NT2/D1 (cell line): ENCODE measurements at regions not wholly inside any gene's neighbourhood (a gene's known extent, or its start where the extent isn't known, plus 50 kb on each side); places are given as distances from the start of the nearest gene placed in this dataset.

ENCODE experiments used
- DNase-seq: peaks from one replicate; pipeline ENCODE4 v3.0.0-alpha.2; 2011; ENCODE audit warnings: low read depth, low spot score
- H3K27me3 ChIP-seq: 2 replicates; pipeline ENCODE4 v1.6.0; 2011; ENCODE audit warnings: mild to moderate bottlenecking; ENCODE audit not compliant: insufficient read length, insufficient read depth
- H3K36me3 ChIP-seq: 2 replicates; pipeline ENCODE4 v1.6.1; 2011; ENCODE audit warnings: mild to moderate bottlenecking, low read length, mixed read lengths; ENCODE audit not compliant: insufficient read depth, insufficient read length
- H3K4me1 ChIP-seq: 2 replicates; pipeline ENCODE4 v1.5.1; 2011; ENCODE audit not compliant: insufficient read depth, insufficient read length
- H3K4me3 ChIP-seq: 2 replicates; pipeline ENCODE4 v1.5.1; 2011; ENCODE audit warnings: low read depth; ENCODE audit not compliant: insufficient read length
- H3K9ac ChIP-seq: 2 replicates; pipeline ENCODE4 v1.6.0; 2011; ENCODE audit warnings: low read depth; ENCODE audit not compliant: insufficient read length
- H3K9me3 ChIP-seq: 2 replicates; pipeline ENCODE4 v1.5.1; 2011; ENCODE audit warnings: mild to moderate bottlenecking, low read length; ENCODE audit not compliant: insufficient read depth
- SUZ12 ChIP-seq: IDR thresholded peaks from 2 replicates; pipeline ENCODE4 v1.6.1; 2011; ENCODE audit not compliant: insufficient read length, insufficient read depth; ENCODE audit errors: extremely low read depth
- YY1 ChIP-seq: IDR thresholded peaks from 2 replicates; pipeline ENCODE4 v1.6.1; 2011; ENCODE audit not compliant: insufficient read length, insufficient read depth
- ZNF274 ChIP-seq: IDR thresholded peaks from 2 replicates; pipeline ENCODE4 v1.6.1; 2011; ENCODE audit warnings: mild to moderate bottlenecking, low read depth, low read length

- H3K9ac ChIP-seq: no peak overlapping the region
- no peaks in the 10 kb centered on the region for H3K36me3 ChIP-seq
- no peak for TF ChIP-seq SUZ12
- TF ChIP-seq ZNF274: no peak
- TF ChIP-seq YY1: no peak
- no peak for DNase-seq
- H3K4me1 ChIP-seq: no peaks in the 10 kb centered on the region
- H3K27me3 ChIP-seq: no peaks in the 10 kb centered on the region
- H3K9me3 ChIP-seq: peaks cover 6% of the 10 kb centered on the region; the same call in 1 of the 2 replicates
- H3K4me3 ChIP-seq: no peak overlapping the region
Measured at GRCh38 chr11:33536178-33536577, 164.4 kb downstream of the C11orf91 start.

DNA sequence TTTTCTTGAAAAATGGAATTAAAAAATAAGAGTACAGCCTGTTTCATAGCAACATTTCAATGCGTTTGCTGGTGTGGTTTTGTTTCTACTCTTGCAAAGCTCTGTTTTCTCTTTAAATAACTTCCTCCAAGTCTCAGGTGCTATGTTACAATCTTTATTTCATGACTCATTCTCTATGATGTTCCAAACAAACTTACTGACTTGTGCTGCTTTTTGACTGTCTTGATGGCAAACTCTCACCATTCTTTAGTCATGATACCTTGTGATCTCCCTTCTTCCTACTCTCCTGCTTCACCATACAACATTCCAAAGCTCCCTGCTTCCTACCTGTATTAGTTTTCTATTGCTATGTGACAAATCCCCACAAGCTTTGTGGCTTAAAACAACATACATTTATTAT lies 166.1 kb downstream of the C11orf91 start:
- no peak for TF ChIP-seq YY1
- no peak for TF ChIP-seq ZNF274
- TF ChIP-seq SUZ12: no peak
- no peak for DNase-seq
- H3K36me3 ChIP-seq: no peaks in the 10 kb centered on the region
- no peak overlapping the region for H3K4me3 ChIP-seq
- no peak overlapping the region for H3K9ac ChIP-seq
- no peaks in the 10 kb centered on the region for H3K27me3 ChIP-seq
- peaks cover 6% of the 10 kb centered on the region; the same call in 1 of the 2 replicates for H3K9me3 ChIP-seq
- H3K4me1 ChIP-seq: no peaks in the 10 kb centered on the region

DNA sequence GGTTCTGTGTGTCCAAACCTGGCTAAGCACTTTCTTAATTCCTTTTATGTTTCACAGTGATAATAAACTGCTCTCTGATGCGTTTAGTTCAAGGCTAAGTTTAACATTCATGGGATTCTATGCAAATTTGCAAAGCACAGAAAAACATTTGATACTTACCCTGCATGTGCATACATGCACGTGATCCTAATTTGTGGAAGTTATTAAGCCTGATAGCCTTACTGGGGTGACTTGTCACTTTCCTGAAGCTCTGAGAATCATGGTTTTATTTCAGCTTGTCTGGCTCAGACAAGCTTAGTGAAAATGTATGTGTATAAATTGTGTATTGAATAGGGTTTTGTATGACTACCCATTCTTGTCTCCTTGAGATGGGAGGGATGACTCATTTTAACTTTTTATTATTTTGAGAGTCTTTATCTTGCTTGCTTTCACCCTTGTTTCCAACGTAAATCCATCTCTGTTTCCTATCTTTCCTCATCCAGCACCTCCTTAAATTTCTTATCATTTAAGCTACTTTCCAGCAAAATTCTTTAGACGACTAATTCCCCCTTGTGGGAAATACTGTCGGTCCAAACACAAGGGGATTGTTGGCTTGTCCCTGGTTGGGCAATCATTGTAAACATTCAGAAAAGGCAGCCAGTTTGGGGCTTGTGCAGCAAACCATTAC lies 167.1 kb downstream of the C11orf91 start:
- Histone ChIP-seq H3K4me3 (no peak overlapping the region), H3K27me3 (no peaks in the 10 kb centered on the region), H3K9ac (no peak overlapping the region), H3K36me3 (no peaks in the 10 kb centered on the region), H3K4me1 (no peaks in the 10 kb centered on the region), H3K9me3 (peaks cover 6% of the 10 kb centered on the region; the same call in 1 of the 2 replicates)
- TF ChIP-seq ZNF274 (no peak), SUZ12 (no peak), YY1 (no peak)
- DNase-seq: no peak

GRCh38 chr11:33532720-33533385 lies 167.8 kb downstream of the C11orf91 start:
- peaks cover 6% of the 10 kb centered on the region; the same call in 1 of the 2 replicates for H3K9me3 ChIP-seq
- no peak overlapping the region for H3K4me3 ChIP-seq
- no peaks in the 10 kb centered on the region for H3K27me3 ChIP-seq
- DNase-seq: no peak
- TF ChIP-seq ZNF274: no peak
- no peak for TF ChIP-seq SUZ12
- TF ChIP-seq YY1: no peak
- no peaks in the 10 kb centered on the region for H3K4me1 ChIP-seq
- H3K9ac ChIP-seq: no peak overlapping the region
- H3K36me3 ChIP-seq: no peaks in the 10 kb centered on the region

- H3K9me3 ChIP-seq: peaks cover 6% of the 10 kb centered on the region; the same call in 1 of the 2 replicates
- TF ChIP-seq YY1 (no peak), ZNF274 (no peak), SUZ12 (no peak)
- H3K4me3 ChIP-seq: no peak overlapping the region
- no peaks in the 10 kb centered on the region for H3K4me1 ChIP-seq
- no peak for DNase-seq
- no peaks in the 10 kb centered on the region for H3K36me3 ChIP-seq
- H3K9ac ChIP-seq: no peak overlapping the region
- H3K27me3 ChIP-seq: no peaks in the 10 kb centered on the region
Measured at GRCh38 chr11:33532257-33532656, 168.4 kb downstream of the C11orf91 start.

GRCh38 chr11:33531743-33532181 lies 168.9 kb downstream of the C11orf91 start:
- no peak overlapping the region for H3K4me3 ChIP-seq
- TF ChIP-seq ZNF274 (no peak), SUZ12 (no peak), YY1 (no peak)
- peaks cover 6% of the 10 kb centered on the region; the same call in 1 of the 2 replicates for H3K9me3 ChIP-seq
- no peaks in the 10 kb centered on the region for H3K36me3 ChIP-seq
- DNase-seq: no peak
- H3K27me3 ChIP-seq: no peaks in the 10 kb centered on the region
- H3K9ac ChIP-seq: no peak overlapping the region
- no peaks in the 10 kb centered on the region for H3K4me1 ChIP-seq

DNA sequence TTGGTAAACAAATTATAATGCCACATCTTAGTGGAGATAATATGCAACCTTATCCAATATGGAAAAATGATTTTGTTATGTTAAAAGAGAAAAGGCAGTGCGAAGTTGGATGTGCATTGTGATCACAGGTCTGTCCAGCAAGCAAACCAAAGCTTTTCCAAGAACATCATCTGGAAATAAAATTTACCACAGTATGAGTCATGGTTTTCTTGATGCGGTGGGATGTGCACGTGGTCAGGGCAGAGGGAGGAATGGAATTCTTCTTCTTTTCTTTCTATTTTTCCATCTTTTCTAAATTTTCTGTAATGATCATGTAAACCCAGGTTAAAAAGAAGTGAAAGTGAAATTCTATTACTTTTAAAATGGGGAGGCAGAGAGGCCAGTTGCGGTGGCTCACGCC lies 169.8 kb downstream of the C11orf91 start:
- no peak for DNase-seq
- H3K4me1 ChIP-seq: peaks cover 2% of the 10 kb centered on the region
- no peak for TF ChIP-seq ZNF274
- TF ChIP-seq SUZ12: no peak
- no peak for TF ChIP-seq YY1
- H3K36me3 ChIP-seq: no peaks in the 10 kb centered on the region
- H3K27me3 ChIP-seq: no peaks in the 10 kb centered on the region
- peaks cover 6% of the 10 kb centered on the region; the same call in 1 of the 2 replicates for H3K9me3 ChIP-seq
- H3K9ac ChIP-seq: no peak overlapping the region
- no peak overlapping the region for H3K4me3 ChIP-seq
